Glomerular visceral epithelial cell (primary cell): ENCODE measurements at regions not wholly inside any gene's neighbourhood (a gene's known extent, or its start where the extent isn't known, plus 50 kb on each side); places are given as distances from the start of the nearest gene placed in this dataset.

Experiments used
- DNase-seq: peaks from one replicate; pipeline ENCODE4 v3.0.0-alpha.2; 2016; ENCODE audit errors: extremely low spot score

- DNase-seq, result no peak
Measured at GRCh38 chr6:118761645-118762044, 110.3 kb upstream of the CEP85L start.

- no peak for DNase-seq
Measured at GRCh38 chr6:118758946-118759345, 107.6 kb upstream of the CEP85L start.

- no peak for DNase-seq
Measured at GRCh38 chr6:118755941-118756646, 104.7 kb upstream of the CEP85L start.

GRCh38 chr6:118752803-118753202 lies 101.4 kb upstream of the CEP85L start:
- DNase-seq, result no peak

GRCh38 chr6:118751072-118751471 lies 99.7 kb upstream of the CEP85L start:
- DNase-seq, result no peak

GRCh38 chr6:118750143-118750542 lies 98.8 kb upstream of the CEP85L start:
- no peak for DNase-seq

GRCh38 chr6:118748311-118749062 lies 97.1 kb upstream of the CEP85L start:
- DNase-seq, result peak; percentile 57

GRCh38 chr6:118746825-118747174 lies 95.4 kb upstream of the CEP85L start:
- DNase-seq, result no peak

GRCh38 chr6:118746145-118746824 lies 94.9 kb upstream of the CEP85L start:
- no peak for DNase-seq

- no peak for DNase-seq
Measured at GRCh38 chr6:118745156-118745555, 93.8 kb upstream of the CEP85L start.

- DNase-seq, result peak; percentile 82
Measured at GRCh38 chr6:118744261-118744941, 93.0 kb upstream of the CEP85L start.

GRCh38 chr6:118743746-118744145 lies 92.4 kb upstream of the CEP85L start:
- no peak for DNase-seq

- DNase-seq, result no peak
Measured at GRCh38 chr6:118740372-118740771, 89.0 kb upstream of the CEP85L start.

GRCh38 chr6:118739696-118740353 lies 88.4 kb upstream of the CEP85L start:
- DNase-seq, result no peak

GRCh38 chr6:118736440-118736839 lies 85.0 kb upstream of the CEP85L start:
- no peak for DNase-seq

GRCh38 chr6:118735320-118735719 lies 83.9 kb upstream of the CEP85L start:
- no peak for DNase-seq

- no peak for DNase-seq
Measured at GRCh38 chr6:118725944-118726343, 74.6 kb upstream of the CEP85L start.

- no peak for DNase-seq
Measured at GRCh38 chr6:118724211-118724610, 72.8 kb upstream of the CEP85L start.

GRCh38 chr6:118722829-118723813 lies 71.7 kb upstream of the CEP85L start:
- DNase-seq, result no peak

- DNase-seq, result no peak
Measured at GRCh38 chr6:118720125-118720473, 68.7 kb upstream of the CEP85L start.
